Pancreas (tissue), 10 donors: ENCODE measurements at regions not wholly inside any gene's neighbourhood (a gene's known extent, or its start where the extent isn't known, plus 50 kb on each side); places are given as distances from the start of the nearest gene placed in this dataset.

ENCODE experiments used
- ATAC-seq, 4 donors: fragments of 200-7000 bp; cut with Tn5 transposase; one replicate each; pipeline versions ENCODE4 v1.8.0 to v1.9.1; 2020; ENCODE audit warnings: mild to moderate bottlenecking in 4 of 4, moderate library complexity in 4 of 4
- DNase-seq, 6 donors: peaks; one replicate each; pipeline ENCODE4 v3.0.0-alpha.2; 2020
- FAIRE-seq: peaks from 2 replicates; lab custom pipeline; 2012; peaks lifted over from hg19 to GRCh38; lab: Jason Lieb, UNC
- H3K27ac ChIP-seq, 4 donors: fragments of 200-600 bp; sonication (generic); 1 replicate in 3 of 4; 2 replicates in 1 of 4; pipeline versions ENCODE4 v1.5.0 to v1.8.0; 2020
- H3K27me3 ChIP-seq, 4 donors: fragments of 200-600 bp; one replicate each; pipeline ENCODE4 v1.8.0; 2021
- H3K36me3 ChIP-seq, 3 donors: fragments of 200-600 bp; sonication (generic) in 1 of 3; one replicate each; pipeline versions ENCODE4 v1.5.0 to v1.8.0; 2020 to 2021
- H3K4me1 ChIP-seq, 3 donors: fragments of 200-600 bp; one replicate each; pipeline ENCODE4 v1.8.0; 2021
- H3K4me3 ChIP-seq, 4 donors: fragments of 200-600 bp; sonication (generic) in 2 of 4; one replicate each; pipeline versions ENCODE4 v1.5.0 to v1.8.0; 2020 to 2021
- H3K9me3 ChIP-seq, 4 donors: fragments of 200-600 bp; one replicate each; pipeline ENCODE4 v1.8.0; 2021
- CTCF ChIP-seq, 4 donors: fragments of 200-600 bp; sonication (generic) in 3 of 4; IDR thresholded peaks; one replicate each; pipeline versions ENCODE4 v1.5.0 to v1.8.0; 2021; ENCODE audit warnings: antibody characterized with exemption in 4 of 4
- WGBS, 2 donors: extraction: QIAGEN DNeasy Blood & Tissue Kit; methylation state at CpG; one replicate each; pipeline ENCODE4 v1.1.7; 2013; 5-methylcytosine and 5-hydroxymethylcytosine counted together
- intact Hi-C, 3 donors: fragments of 100-400 bp; cut with DNase I; formaldehyde crosslinking; loops; one replicate each; pipeline versions ENCODE4 v1.11.1 to v1.14.2; 2022
- donor health status: healthy with polysubstance abuse.
- donor health status: DM: no; HTN: no; CAD: no; lungs with moderate emphysema.
- donor health status: DM: no; HTN: no; CAD: no.
- donor health status: control.
- donor health status: control.
- donor health status: Bipolar disorder and iron deficiency.
- donor health status: DM: yes; HTN: yes; CAD: no.
- donor health status: DM: no; HTN: no; CAD: no.
- donor health status: DM: no; HTN: no; CAD: no.
- donor health status: DM: yes; HTN: yes; CAD: no.

GRCh38 chr17:73724990-73725389 is 80.7 kb upstream of the SDK2 start:
- no peaks in the 10 kb centered on the region for H3K9me3 ChIP-seq
- 68 to 86% methylated on average over 4 of the region's 4 CpGs for WGBS, 2 donors
- ATAC-seq (no peak), DNase-seq (no peak), FAIRE-seq (no peak)
- no peak overlapping the region for H3K4me3 ChIP-seq
- H3K27ac ChIP-seq: no peak overlapping the region
- no peaks in the 10 kb centered on the region for H3K27me3 ChIP-seq
- H3K4me1 ChIP-seq: no peaks in the 10 kb centered on the region
- intact Hi-C loops: no loop called here
- no peaks in the 10 kb centered on the region for H3K36me3 ChIP-seq
- no peak for TF ChIP-seq CTCF (IDR thresholded peaks at IDR 0.05)

- no peaks in the 10 kb centered on the region for H3K4me1 ChIP-seq
- no peak overlapping the region for H3K4me3 ChIP-seq
- WGBS, 2 donors: 80 to 86% methylated on average over 12 of the region's 12 CpGs
- H3K9me3 ChIP-seq: no peaks in the 10 kb centered on the region
- ATAC-seq (no peak), FAIRE-seq (no peak), DNase-seq (no peak)
- intact Hi-C loops: no loop called here
- H3K27ac ChIP-seq: no peak overlapping the region
- H3K36me3 ChIP-seq: no peaks in the 10 kb centered on the region
- no peak for TF ChIP-seq CTCF (IDR thresholded peaks at IDR 0.05)
- H3K27me3 ChIP-seq: no peaks in the 10 kb centered on the region
Observed at GRCh38 chr17:73725794-73726515, 81.7 kb upstream of the SDK2 start.

- no peaks in the 10 kb centered on the region for H3K27me3 ChIP-seq
- H3K9me3 ChIP-seq: no peaks in the 10 kb centered on the region
- DNase-seq: no peak
- no peak overlapping the region for H3K27ac ChIP-seq
- H3K4me1 ChIP-seq: no peaks in the 10 kb centered on the region
- intact Hi-C loops: no loop called here
- no peak for TF ChIP-seq CTCF (IDR thresholded peaks at IDR 0.05)
- 55 to 76% methylated on average over 8 of the region's 8 CpGs for WGBS, 2 donors
- no peak overlapping the region for H3K4me3 ChIP-seq
- H3K36me3 ChIP-seq: no peaks in the 10 kb centered on the region
- FAIRE-seq: no peak
- ATAC-seq: no peak
Observed at GRCh38 chr17:73727941-73728340, 83.7 kb upstream of the SDK2 start.

- no peak for FAIRE-seq
- TF ChIP-seq CTCF (IDR thresholded peaks at IDR 0.05): no peak
- no peaks in the 10 kb centered on the region for H3K27me3 ChIP-seq
- no peaks in the 10 kb centered on the region for H3K36me3 ChIP-seq
- no peaks in the 10 kb centered on the region for H3K4me1 ChIP-seq
- H3K27ac ChIP-seq: no peak overlapping the region
- H3K4me3 ChIP-seq: no peak overlapping the region
- intact Hi-C loops: no loop called here
- DNase-seq: no peak
- ATAC-seq: no peak
- WGBS, 2 donors: 72 to 76% methylated on average over 6 of the region's 6 CpGs
- H3K9me3 ChIP-seq: no peaks in the 10 kb centered on the region
Observed at GRCh38 chr17:73729101-73729500, 84.9 kb upstream of the SDK2 start.

GRCh38 chr17:73731733-73732132 is 87.5 kb upstream of the SDK2 start:
- Histone ChIP-seq H3K27me3 (no peaks in the 10 kb centered on the region), H3K27ac (no peak overlapping the region), H3K9me3 (no peaks in the 10 kb centered on the region), H3K36me3 (no peaks in the 10 kb centered on the region), H3K4me1 (no peaks in the 10 kb centered on the region), H3K4me3 (no peak overlapping the region)
- FAIRE-seq: no peak
- 47 to 54% methylated on average over 10 of the region's 10 CpGs for WGBS, 2 donors
- TF ChIP-seq CTCF (IDR thresholded peaks at IDR 0.05): no peak
- ATAC-seq: peak in 2 of 4 donors; percentile 29 to 50
- DNase-seq: no peak
- intact Hi-C loops: no loop called here
